GM12878 (cell line): ENCODE measurements at regions not wholly inside any gene's neighbourhood (a gene's known extent, or its start where the extent isn't known, plus 50 kb on each side); places are given as distances from the start of the nearest gene placed in this dataset.

ENCODE experiments used
- ATAC-seq: fragments of 200-7000 bp; cut with Tn5 transposase; 3 replicates; pipeline ENCODE4 v1.9.1; 2020; ENCODE audit warnings: mild to moderate bottlenecking, moderate library complexity
- BruUV-seq: library from RNA; stranded (reverse); fragments of 400-500 nt; replicated peaks from 2 replicates; lab custom pipeline; 2021; lab: Mats Ljungman, UMichigan
- CTCF ChIA-PET: fragments of 300-600 bp; sonication (Branson Sonifier 250); formaldehyde crosslinking; extraction: SDS; loops from one replicate; lab custom pipeline; 2021; ENCODE audit warnings: inconsistent platforms; lab: Yijun Ruan, JAX
- POLR2A ChIA-PET: fragments of 350-600 bp; formaldehyde crosslinking; extraction: SDS; loops from one replicate; lab custom pipeline; 2021; ENCODE audit warnings: inconsistent platforms; lab: Charles Lee
- RAD21 ChIA-PET: fragments of 300-600 bp; sonication (Branson Sonifier 250); formaldehyde crosslinking; loops from one replicate; lab custom pipeline; 2023; ENCODE audit warnings: antibody characterized with exemption; ENCODE audit not compliant: unreplicated experiment; lab: Charles Lee
- SMC1A ChIA-PET: fragments of 300-600 bp; sonication (Branson Sonifier 250); formaldehyde crosslinking; loops from one replicate; lab custom pipeline; 2023; ENCODE audit not compliant: unreplicated experiment, uncharacterized antibody; lab: Charles Lee
- DNase-seq: peaks from one replicate; pipeline ENCODE4 v3.0.0-alpha.2; 2011; ENCODE audit warnings: low read depth, low spot score
- FAIRE-seq: peaks from 3 replicates; lab custom pipeline; 2011; peaks lifted over from hg19 to GRCh38; lab: Jason Lieb, UNC
- H2AFZ ChIP-seq: 2 replicates; pipeline ENCODE4 v1.6.0; 2011; ENCODE audit warnings: low read depth, low read length, control low read depth; ENCODE audit not compliant: control insufficient read depth
- H3K27ac ChIP-seq: 2 replicates; pipeline ENCODE4 v1.5.1; 2011; ENCODE audit warnings: control low read depth; ENCODE audit not compliant: control insufficient read depth, insufficient read depth
- H3K27me3 ChIP-seq, 2 experiments: replicated peaks in 1 of 2; 2 replicates each; pipeline versions ENCODE4 v1.6.0 to v1.6.1; 2011; ENCODE audit warnings: low read length in 1 of 2; ENCODE audit not compliant: control insufficient read depth in 2 of 2, insufficient read depth in 2 of 2
- H3K36me3 ChIP-seq, 2 experiments: 2 replicates each; pipeline ENCODE4 v1.5.1; 2011; ENCODE audit warnings: low read length in 1 of 2; ENCODE audit not compliant: control insufficient read depth in 2 of 2, insufficient read depth in 2 of 2
- H3K4me1 ChIP-seq: 2 replicates; pipeline ENCODE4 v1.6.1; 2011; ENCODE audit warnings: mild to moderate bottlenecking, low read length, moderate library complexity, mixed read lengths; ENCODE audit not compliant: control insufficient read depth, insufficient read depth
- H3K4me2 ChIP-seq: 2 replicates; pipeline ENCODE4 v1.6.0; 2011; ENCODE audit warnings: control low read depth; ENCODE audit not compliant: control insufficient read depth, insufficient read depth
- H3K4me3 ChIP-seq: fragments of 200-600 bp; sonication (generic); 2 replicates; pipeline ENCODE4 v1.5.1; 2016
- H3K79me2 ChIP-seq: 2 replicates; pipeline ENCODE4 v1.6.0; 2011; ENCODE audit warnings: low read length; ENCODE audit not compliant: control insufficient read depth, insufficient read depth
- H3K9ac ChIP-seq: 2 replicates; pipeline ENCODE4 v1.8.0; 2011; ENCODE audit warnings: low read length, control low read depth, mixed read lengths; ENCODE audit not compliant: control insufficient read depth, insufficient read depth
- H3K9me3 ChIP-seq: replicated peaks from 3 replicates; pipeline ENCODE4 v1.5.1; 2011; ENCODE audit warnings: mild to moderate bottlenecking, low read length; ENCODE audit not compliant: control insufficient read depth, insufficient read depth
- H4K20me1 ChIP-seq: 2 replicates; pipeline ENCODE4 v1.6.0; 2011; ENCODE audit not compliant: control insufficient read depth, insufficient read depth
- CTCF ChIP-seq, 3 experiments: IDR thresholded peaks in 2 of 3; conservative IDR thresholded peaks in 1 of 3; 2 replicates each; pipeline ENCODE4 v1.5.1; 2011; ENCODE audit warnings: low read depth in 3 of 3, low read length in 3 of 3, mild to moderate bottlenecking in 3 of 3, control low read depth in 2 of 3, moderate library complexity in 2 of 3, inconsistent platforms in 1 of 3, mixed read lengths in 1 of 3; ENCODE audit not compliant: control insufficient read depth in 2 of 3, insufficient read depth in 1 of 3; ENCODE audit errors: extremely low read depth in 1 of 3
- JUNB ChIP-seq: IDR thresholded peaks from 2 replicates; pipeline ENCODE4 v1.6.1; 2016; ENCODE audit warnings: antibody characterized with exemption, mild to moderate bottlenecking
- MEF2B ChIP-seq: fragments of 450-650 bp; IDR thresholded peaks from 2 replicates; pipeline ENCODE4 v1.6.1; 2018; ENCODE audit warnings: mild to moderate bottlenecking, moderate library complexity; ENCODE audit not compliant: partially characterized antibody, poor library complexity, severe bottlenecking
- RAD51 ChIP-seq: fragments of 450-650 bp; IDR thresholded peaks from 2 replicates; pipeline ENCODE4 v1.6.1; 2016; ENCODE audit warnings: moderate library complexity, mild to moderate bottlenecking, inconsistent platforms
- SRF ChIP-seq, 2 experiments: IDR thresholded peaks; 2 replicates each; pipeline ENCODE4 v1.6.1; 2011; ENCODE audit warnings: low read depth in 2 of 2, low read length in 2 of 2, mild to moderate bottlenecking in 1 of 2, moderate library complexity in 1 of 2
- YBX1 ChIP-seq: fragments of 450-650 bp; IDR thresholded peaks from 2 replicates; pipeline ENCODE4 v1.6.1; 2016; ENCODE audit warnings: antibody characterized with exemption
- ZZZ3 ChIP-seq: IDR thresholded peaks from 2 replicates; pipeline ENCODE4 v1.6.1; 2011; ENCODE audit warnings: low read depth; ENCODE audit not compliant: control insufficient read depth, insufficient read length
- WGBS: methylation state at CpG from one replicate; pipeline ENCODE4 v1.1.6; 2016; ENCODE audit warnings: low lambda C conversion rate; ENCODE audit not compliant: insufficient replicate concordance, insufficient coverage; ENCODE audit errors: missing lambda C conversion rate; 5-methylcytosine and 5-hydroxymethylcytosine counted together
- in situ Hi-C: fragments of 300-500 bp; cut with MboI; formaldehyde crosslinking; loops from 9 replicates; pipeline ENCODE4 v1.14.3; 2018; ENCODE audit warnings: mixed read lengths
- intact Hi-C: fragments of 100-400 bp; cut with micrococcal nuclease; formaldehyde crosslinking; loops from one replicate; pipeline ENCODE4 v1.14.2; 2022; ENCODE audit not compliant: unreplicated experiment

GRCh38 chr5:57398413-57399093, 84.1 kb downstream of the ACTBL2 start:
- SMC1A ChIA-PET = no interaction called here
- BruUV-seq = no TSS peak
- H3K9ac ChIP-seq = no peak overlapping the region
- TF ChIP-seq RAD51 = no peak
- no peak for TF ChIP-seq YBX1
- no peak for TF ChIP-seq CTCF (IDR thresholded peaks at IDR 0.05 in 2 of 3, conservative IDR thresholded peaks at IDR 0.05 in 1 of 3; ENCODE audit: control insufficient read depth in 2 of 3, extremely low read depth in 1 of 3, insufficient read depth in 1 of 3, low read depth in 3 of 3, low read length in 3 of 3)
- no peak for TF ChIP-seq MEF2B
- no peak for TF ChIP-seq JUNB
- no peak for TF ChIP-seq ZZZ3
- TF ChIP-seq SRF (IDR thresholded peaks at IDR 0.05; ENCODE audit: low read depth in 2 of 2, low read length in 2 of 2) = no peak
- intact Hi-C loops (no loop called here), in situ Hi-C loops (no loop called here)
- CTCF ChIA-PET = no interaction called here
- no peak overlapping the region for H3K4me2 ChIP-seq
- H3K4me3 ChIP-seq = no peak overlapping the region
- H3K36me3 ChIP-seq = no peaks in the 10 kb centered on the region
- H3K27me3 ChIP-seq = no peaks in the 10 kb centered on the region
- no peaks in the 10 kb centered on the region for H4K20me1 ChIP-seq
- H3K4me1 ChIP-seq = no peaks in the 10 kb centered on the region
- H3K27ac ChIP-seq = no peak overlapping the region
- no peak for ATAC-seq
- no peak for DNase-seq
- WGBS = 31% methylated on average over 9 of the region's 10 CpGs
- FAIRE-seq = no peak
- RAD21 ChIA-PET = no interaction called here
- no peaks in the 10 kb centered on the region for H3K79me2 ChIP-seq
- H2AFZ ChIP-seq = no peak overlapping the region
- H3K9me3 ChIP-seq = no peaks in the 10 kb centered on the region
- POLR2A ChIA-PET = no interaction called here
